ENCODE measurements at regions not wholly inside any gene's neighbourhood (a gene's known extent, or its start where the extent isn't known, plus 50 kb on each side); places are given as distances from the start of the nearest gene placed in this dataset.

DNA sequence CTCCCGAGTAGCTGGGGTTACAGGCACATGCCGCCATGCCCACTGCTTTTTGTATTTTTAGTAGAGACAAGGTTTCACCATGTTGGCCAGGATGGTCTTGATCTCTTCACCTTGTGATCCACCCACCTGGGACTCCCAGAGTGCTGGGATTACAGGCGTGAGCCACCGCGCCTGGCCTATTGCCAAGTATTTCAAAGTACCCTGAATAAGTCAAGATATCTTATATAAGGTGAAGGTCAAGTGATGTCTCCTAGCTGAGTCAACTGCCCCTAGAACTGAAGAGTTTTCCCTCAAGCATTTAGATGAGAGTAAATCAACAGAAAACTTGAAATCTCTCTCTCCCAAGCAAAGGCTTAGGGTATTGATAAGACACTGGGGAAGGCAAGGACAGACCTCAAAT, 63.9 kb downstream of the RPL22L1 start:
- TF ChIP-seq CTCF (conservative IDR thresholded peaks at IDR 0.05; ENCODE audit: low read length) (no peak), EZH2phosphoT487 (IDR thresholded peaks at IDR 0.05; ENCODE audit: borderline replicate concordance, low read depth, low read length) (no peak)

Data from OCI-LY7 (cell line).